H1 (cell line): ENCODE measurements at regions not wholly inside any gene's neighbourhood (a gene's known extent, or its start where the extent isn't known, plus 50 kb on each side); places are given as distances from the start of the nearest gene placed in this dataset.

ENCODE experiments used
- CTCF ChIA-PET: fragments of 300-600 bp; sonication (Branson Sonifier 250); formaldehyde crosslinking; loops from one replicate; lab custom pipeline; 2021; ENCODE audit not compliant: partially characterized antibody; lab: Charles Lee
- POLR2A ChIA-PET: fragments of 300-600 bp; sonication (Branson Sonifier 250); formaldehyde crosslinking; loops from one replicate; lab custom pipeline; 2021; ENCODE audit warnings: inconsistent platforms; ENCODE audit not compliant: partially characterized antibody; lab: Charles Lee
- DNase-seq, 2 experiments: peaks; one replicate each; pipeline versions ENCODE4 v3.0.0 to v3.0.0-alpha.2; 2010 to 2022; ENCODE audit warnings: low spot score in 2 of 2, low read depth in 1 of 2, mixed read lengths in 1 of 2
- FAIRE-seq: peaks from 2 replicates; lab custom pipeline; 2011; peaks lifted over from hg19 to GRCh38; lab: Jason Lieb, UNC
- H2AFZ ChIP-seq: 2 replicates; pipeline ENCODE4 v1.8.1; 2012; ENCODE audit warnings: low read length, inconsistent platforms
- H2AK5ac ChIP-seq: 2 replicates; pipeline ENCODE4 v1.6.1; 2013; ENCODE audit warnings: low read depth, low read length
- H2BK120ac ChIP-seq: replicated peaks from 2 replicates; pipeline ENCODE3; 2013; ENCODE audit warnings: low read depth, low read length, inconsistent platforms
- H2BK12ac ChIP-seq: 2 replicates; pipeline ENCODE4 v1.6.1; 2013; ENCODE audit warnings: low read depth, low read length
- H2BK15ac ChIP-seq: 2 replicates; pipeline ENCODE4 v1.6.1; 2013; ENCODE audit warnings: low read length
- H2BK20ac ChIP-seq: 2 replicates; pipeline ENCODE4 v1.6.1; 2013; ENCODE audit warnings: low read length
- H2BK5ac ChIP-seq: 2 replicates; pipeline ENCODE4 v1.6.1; 2013; ENCODE audit warnings: low read depth, low read length
- H3K14ac ChIP-seq: 2 replicates; pipeline ENCODE4 v1.6.1; 2013; ENCODE audit warnings: inconsistent platforms; ENCODE audit not compliant: insufficient read length
- H3K18ac ChIP-seq: 2 replicates; pipeline ENCODE4 v1.6.1; 2013; ENCODE audit warnings: low read length; ENCODE audit errors: extremely low read depth
- H3K23ac ChIP-seq: 2 replicates; pipeline ENCODE4 v1.6.1; 2013; ENCODE audit warnings: inconsistent platforms; ENCODE audit not compliant: insufficient read length
- H3K23me2 ChIP-seq: 2 replicates; pipeline ENCODE4 v1.6.1; 2013; ENCODE audit warnings: low read depth, low read length
- H3K27ac ChIP-seq: 2 replicates; pipeline ENCODE4 v1.6.1; 2011; ENCODE audit warnings: low read depth, low read length, inconsistent platforms
- H3K27me3 ChIP-seq, 4 experiments: replicated peaks in 1 of 4; 1 replicate in 1 of 4; 2 replicates in 3 of 4; pipeline versions ENCODE4 v1.6.1 to v1.8.1; 2011 to 2013; ENCODE audit warnings: low read length in 3 of 4, mild to moderate bottlenecking in 3 of 4, inconsistent platforms in 2 of 4, mixed read lengths in 2 of 4, moderate library complexity in 1 of 4; ENCODE audit not compliant: control insufficient read depth in 3 of 4, insufficient read depth in 3 of 4; ENCODE audit errors: extremely low read depth in 1 of 4
- H3K36me3 ChIP-seq, 4 experiments: 2 replicates each; pipeline versions ENCODE4 v1.6.1 to v1.8.1; 2011 to 2013; ENCODE audit warnings: mild to moderate bottlenecking in 4 of 4, low read length in 3 of 4, moderate library complexity in 2 of 4, control low read depth in 1 of 4, inconsistent platforms in 1 of 4; ENCODE audit not compliant: insufficient read depth in 4 of 4, control insufficient read depth in 2 of 4
- H3K4ac ChIP-seq: replicated peaks from 2 replicates; pipeline ENCODE3; 2013; ENCODE audit warnings: low read length, low read depth, mixed read lengths, inconsistent platforms; ENCODE audit not compliant: insufficient read length
- H3K4me1 ChIP-seq, 4 experiments: replicated peaks in 1 of 4; 1 replicate in 1 of 4; 2 replicates in 3 of 4; pipeline versions ENCODE4 v1.6.1 to v1.8.1; 2011 to 2013; ENCODE audit warnings: low read length in 3 of 4, inconsistent platforms in 2 of 4, mixed read lengths in 1 of 4; ENCODE audit not compliant: insufficient read depth in 4 of 4, control insufficient read depth in 3 of 4
- H3K4me2 ChIP-seq, 2 experiments: 2 replicates each; pipeline versions ENCODE4 v1.6.1 to v1.8.1; 2011 to 2013; ENCODE audit warnings: low read depth in 2 of 2, low read length in 2 of 2, control low read depth in 1 of 2, inconsistent platforms in 1 of 2, mild to moderate bottlenecking in 1 of 2; ENCODE audit not compliant: insufficient read depth in 1 of 2
- H3K4me3 ChIP-seq, 4 experiments: fragments of 200-600, 300-600 bp in 1 of 4; sonication (generic), shearing (Covaris generic), sonication (Bioruptor Twin) in 1 of 4; 2 replicates each; pipeline versions ENCODE4 v1.5.1 to v1.8.1; 2011 to 2016; ENCODE audit warnings: low read length in 4 of 4, low read depth in 3 of 4, control low read depth in 2 of 4, inconsistent platforms in 2 of 4, mild to moderate bottlenecking in 2 of 4, mixed read lengths in 1 of 4, moderate library complexity in 1 of 4; ENCODE audit not compliant: insufficient read depth in 2 of 4; ENCODE audit errors: extremely low read depth in 1 of 4
- H3K56ac ChIP-seq: replicated peaks from 2 replicates; pipeline ENCODE3; 2013; ENCODE audit warnings: low read depth, mild to moderate bottlenecking, mixed read lengths, low read length, inconsistent platforms; ENCODE audit not compliant: insufficient read length
- H3K79me1 ChIP-seq: 2 replicates; pipeline ENCODE4 v1.6.1; 2013; ENCODE audit warnings: low read depth, low read length, control low read depth
- H3K79me2 ChIP-seq, 2 experiments: 2 replicates each; pipeline versions ENCODE4 v1.6.1 to v1.8.1; 2012 to 2013; ENCODE audit warnings: low read length in 2 of 2, mild to moderate bottlenecking in 2 of 2, inconsistent platforms in 1 of 2; ENCODE audit not compliant: insufficient read depth in 2 of 2, control insufficient read depth in 1 of 2
- H3K9ac ChIP-seq, 4 experiments: replicated peaks in 1 of 4; 1 replicate in 1 of 4; 2 replicates in 3 of 4; pipeline versions ENCODE4 v1.6.1 to v1.8.1; 2011 to 2013; ENCODE audit warnings: low read depth in 3 of 4, low read length in 3 of 4, control low read depth in 2 of 4, mild to moderate bottlenecking in 2 of 4, moderate library complexity in 2 of 4, inconsistent platforms in 1 of 4; ENCODE audit errors: extremely low read depth in 1 of 4
- H3K9me3 ChIP-seq, 2 experiments: 2 replicates each; pipeline versions ENCODE4 v1.6.1 to v1.8.1; 2012 to 2013; ENCODE audit warnings: mild to moderate bottlenecking in 2 of 2, moderate library complexity in 2 of 2, control low read depth in 1 of 2, inconsistent platforms in 1 of 2, low read depth in 1 of 2, low read length in 1 of 2, mixed read lengths in 1 of 2; ENCODE audit not compliant: insufficient read depth in 2 of 2
- H4K20me1 ChIP-seq, 2 experiments: replicated peaks in 1 of 2; 2 replicates each; pipeline versions ENCODE3 to v1.8.1; 2011 to 2013; ENCODE audit warnings: inconsistent platforms in 2 of 2, low read length in 2 of 2, mild to moderate bottlenecking in 1 of 2; ENCODE audit not compliant: insufficient read depth in 2 of 2, control insufficient read depth in 1 of 2
- H4K5ac ChIP-seq: 2 replicates; pipeline ENCODE4 v1.6.1; 2013; ENCODE audit warnings: low read length, low read depth, mixed read lengths, inconsistent platforms; ENCODE audit not compliant: insufficient read length
- H4K8ac ChIP-seq: 2 replicates; pipeline ENCODE4 v1.8.0; 2013; ENCODE audit warnings: mild to moderate bottlenecking, moderate library complexity, low read length, inconsistent platforms; ENCODE audit not compliant: insufficient read depth; ENCODE audit errors: extremely low read depth
- H4K91ac ChIP-seq: replicated peaks from 2 replicates; pipeline ENCODE3; 2013; ENCODE audit warnings: low read length, mixed read lengths, inconsistent platforms; ENCODE audit not compliant: insufficient read length
- ATF3 ChIP-seq: IDR thresholded peaks from 2 replicates; pipeline ENCODE4 v1.6.1; 2011; ENCODE audit warnings: low read depth, mild to moderate bottlenecking, low read length; ENCODE audit not compliant: insufficient read depth
- EP300 ChIP-seq, 2 experiments: IDR thresholded peaks; 1 replicate in 1 of 2; 2 replicates in 1 of 2; pipeline ENCODE4 v1.6.1; 2011 to 2012; ENCODE audit warnings: low read depth in 2 of 2, low read length in 2 of 2, mild to moderate bottlenecking in 2 of 2, borderline replicate concordance in 1 of 2, inconsistent platforms in 1 of 2, moderate library complexity in 1 of 2
- HDAC2 ChIP-seq, 2 experiments: fragments of 300-600 bp in 1 of 2; sonication (generic) in 1 of 2; IDR thresholded peaks; 2 replicates each; pipeline ENCODE4 v1.6.1; 2011 to 2012; ENCODE audit warnings: low read depth in 2 of 2, low read length in 2 of 2, mild to moderate bottlenecking in 2 of 2, moderate library complexity in 2 of 2, borderline replicate concordance in 1 of 2, inconsistent platforms in 1 of 2
- NANOG ChIP-seq: IDR thresholded peaks from 2 replicates; pipeline ENCODE4 v1.6.1; 2011; ENCODE audit warnings: low read length, low read depth, mild to moderate bottlenecking, inconsistent platforms; ENCODE audit not compliant: insufficient read depth, poor library complexity, severe bottlenecking
- SIN3A ChIP-seq, 2 experiments: IDR thresholded peaks in 1 of 2; conservative IDR thresholded peaks in 1 of 2; 2 replicates each; pipeline ENCODE4 v1.6.1; 2011 to 2012; ENCODE audit warnings: low read length in 2 of 2, improper control_type of control experiment in 1 of 2, low read depth in 1 of 2, mild to moderate bottlenecking in 1 of 2
- SP1 ChIP-seq: IDR thresholded peaks from 2 replicates; pipeline ENCODE4 v1.6.1; 2011; ENCODE audit warnings: low read depth, low read length
- TAF7 ChIP-seq: optimal IDR thresholded peaks from 2 replicates; pipeline ENCODE3; 2011; ENCODE audit warnings: low read depth, mild to moderate bottlenecking, inconsistent platforms, low read length, moderate library complexity, borderline replicate concordance
- TCF12 ChIP-seq: IDR thresholded peaks from 2 replicates; pipeline ENCODE4 v1.6.1; 2011; ENCODE audit warnings: low read depth, mild to moderate bottlenecking, low read length
- TEAD4 ChIP-seq: IDR thresholded peaks from 2 replicates; pipeline ENCODE4 v1.6.1; 2012; ENCODE audit warnings: low read depth, low read length, inconsistent platforms, mixed read lengths
- USF2 ChIP-seq: IDR thresholded peaks from 2 replicates; pipeline ENCODE4 v1.6.1; 2011; ENCODE audit warnings: low read length, improper control_type of control experiment
- WGBS, 2 experiments: shearing (Covaris generic) in 1 of 2; methylation state at CpG; one replicate each; pipeline versions ENCODE4 v1.1.6 to v1.1.7; 2013 to 2015; ENCODE audit warnings: low lambda C conversion rate in 2 of 2, mixed read lengths in 2 of 2, inconsistent platforms in 1 of 2, low coverage in 1 of 2, missing lambda C conversion rate in 1 of 2; ENCODE audit not compliant: insufficient replicate concordance in 2 of 2, insufficient coverage in 1 of 2, insufficient read length in 1 of 2; ENCODE audit errors: extremely low coverage in 1 of 2, missing lambda C conversion rate in 1 of 2; 5-methylcytosine and 5-hydroxymethylcytosine counted together

- H3K18ac ChIP-seq, result no peak overlapping the region
- H3K4me2 ChIP-seq, result no peak overlapping the region
- WGBS, 2 experiments, result 88% methylated on average over 2 of the region's 2 CpGs; no CpG with 5 or more reads in 1 of the 2 experiments
- H4K91ac ChIP-seq, result no peak overlapping the region
- H3K79me1 ChIP-seq, result no peaks in the 10 kb centered on the region
- no peak overlapping the region for H2BK120ac ChIP-seq
- no peak overlapping the region for H2BK15ac ChIP-seq
- H2BK5ac ChIP-seq, result no peak overlapping the region
- no peak overlapping the region for H2AFZ ChIP-seq
- DNase-seq (no peak), FAIRE-seq (no peak)
- H3K9ac ChIP-seq, result no peak overlapping the region
- no peak overlapping the region for H2BK20ac ChIP-seq
- no peak overlapping the region for H2AK5ac ChIP-seq
- H3K4me3 ChIP-seq, result no peak overlapping the region
- no peak overlapping the region for H4K5ac ChIP-seq
- no peaks in the 10 kb centered on the region for H3K79me2 ChIP-seq
- H3K27me3 ChIP-seq, result no peaks in the 10 kb centered on the region
- H4K20me1 ChIP-seq, result no peaks in the 10 kb centered on the region
- no peak overlapping the region for H4K8ac ChIP-seq
- ChIA-PET POLR2A (no interaction called here), CTCF (no interaction called here)
- no peaks in the 10 kb centered on the region for H3K9me3 ChIP-seq
- no peaks in the 10 kb centered on the region for H3K4me1 ChIP-seq
- no peak overlapping the region for H3K56ac ChIP-seq
- no peak overlapping the region for H3K4ac ChIP-seq
- H3K23ac ChIP-seq, result no peak overlapping the region
- H3K27ac ChIP-seq, result no peak overlapping the region
- H3K36me3 ChIP-seq, result no peaks in the 10 kb centered on the region
- no peak overlapping the region for H2BK12ac ChIP-seq
- no peak overlapping the region for H3K14ac ChIP-seq
- no peaks in the 10 kb centered on the region; the same call in 1 of the 2 replicates for H3K23me2 ChIP-seq
- no peak for TF ChIP-seq EP300 (IDR thresholded peaks at IDR 0.05; ENCODE audit: borderline replicate concordance in 1 of 2, low read depth in 2 of 2, low read length in 2 of 2)
- no peak for TF ChIP-seq TCF12
- TF ChIP-seq HDAC2 (IDR thresholded peaks at IDR 0.05; ENCODE audit: borderline replicate concordance in 1 of 2, low read depth in 2 of 2, low read length in 2 of 2), result no peak
- TF ChIP-seq SP1, result no peak
- no peak for TF ChIP-seq NANOG
- TF ChIP-seq ATF3, result no peak
- TF ChIP-seq SIN3A (conservative IDR thresholded peaks at IDR 0.05 in 1 of 2, IDR thresholded peaks at IDR 0.05 in 1 of 2; ENCODE audit: low read depth in 1 of 2, low read length in 2 of 2), result no peak
- no peak for TF ChIP-seq USF2
- no peak for TF ChIP-seq TEAD4
- no peak for TF ChIP-seq TAF7
Measured at GRCh38 chr7:120169996-120170783, 102.8 kb upstream of the KCND2 start.
